Endodermal cell (in vitro differentiated cells): ENCODE measurements at regions not wholly inside any gene's neighbourhood (a gene's known extent, or its start where the extent isn't known, plus 50 kb on each side); places are given as distances from the start of the nearest gene placed in this dataset.

Experiments
- DNase-seq: peaks from one replicate; pipeline ENCODE4 v3.0.0-alpha.2; 2017
- H3K27ac ChIP-seq: 2 replicates; pipeline ENCODE4 v1.5.1; 2013; ENCODE audit warnings: mild to moderate bottlenecking, low read depth, low read length, moderate library complexity
- H3K27me3 ChIP-seq: 2 replicates; pipeline ENCODE4 v1.6.1; 2013; ENCODE audit warnings: mild to moderate bottlenecking, low read length, moderate library complexity; ENCODE audit not compliant: insufficient read depth, control insufficient read depth, poor library complexity, severe bottlenecking
- H3K36me3 ChIP-seq: 2 replicates; pipeline ENCODE4 v1.7.0; 2013; ENCODE audit warnings: mild to moderate bottlenecking, low read length, moderate library complexity; ENCODE audit not compliant: control insufficient read depth, insufficient read depth
- H3K4me1 ChIP-seq: one replicate; pipeline ENCODE4 v1.7.0; 2013; ENCODE audit warnings: low read length; ENCODE audit not compliant: control insufficient read depth, insufficient read depth
- H3K4me3 ChIP-seq: 2 replicates; pipeline ENCODE4 v1.5.1; 2013; ENCODE audit warnings: mild to moderate bottlenecking, low read length, moderate library complexity
- H3K9ac ChIP-seq: 2 replicates; pipeline ENCODE4 v1.6.1; 2013; ENCODE audit warnings: mild to moderate bottlenecking, low read length, moderate library complexity; ENCODE audit not compliant: poor library complexity, severe bottlenecking; ENCODE audit errors: extremely low read depth
- H3K9me3 ChIP-seq: 2 replicates; pipeline ENCODE4 v1.6.1; 2013; ENCODE audit warnings: mild to moderate bottlenecking, low read length, moderate library complexity; ENCODE audit not compliant: control insufficient read depth
- H3K27ac Mint-ChIP-seq: 2 replicates; pipeline ENCODE4 v1.8.0; 2020; ENCODE audit warnings: mixed read lengths
- H3K27me3 Mint-ChIP-seq: 2 replicates; pipeline ENCODE4 v1.8.0; 2021; ENCODE audit warnings: mild to moderate bottlenecking, mixed read lengths; ENCODE audit not compliant: insufficient read depth
- H3K36me3 Mint-ChIP-seq: 2 replicates; pipeline ENCODE4 v1.8.0; 2020; ENCODE audit warnings: low read depth, mixed read lengths
- H3K4me1 Mint-ChIP-seq: 2 replicates; pipeline ENCODE4 v1.8.0; 2020; ENCODE audit warnings: mixed read lengths
- H3K4me3 Mint-ChIP-seq: 2 replicates; pipeline ENCODE4 v1.8.0; 2020; ENCODE audit warnings: mild to moderate bottlenecking, moderate library complexity, mixed read lengths
- H3K9me3 Mint-ChIP-seq: 2 replicates; pipeline ENCODE4 v1.8.0; 2020; ENCODE audit warnings: mild to moderate bottlenecking, mixed read lengths
- WGBS, 2 experiments: methylation state at CpG; one replicate each; pipeline versions ENCODE4 v1.1.5 to v1.1.7; 2013; ENCODE audit warnings: missing lambda C conversion rate in 2 of 2, mixed read lengths in 1 of 2; ENCODE audit not compliant: insufficient coverage in 1 of 2, insufficient read length in 1 of 2; 5-methylcytosine and 5-hydroxymethylcytosine counted together
- TF ChIP-seq, protein P1 (sequence below): fragments of 200-600 bp; sonication (generic); conservative IDR thresholded peaks from 2 replicates; pipeline ENCODE4 v1.5.0; 2021; ENCODE audit warnings: antibody characterized with exemption, mild to moderate bottlenecking

DNA sequence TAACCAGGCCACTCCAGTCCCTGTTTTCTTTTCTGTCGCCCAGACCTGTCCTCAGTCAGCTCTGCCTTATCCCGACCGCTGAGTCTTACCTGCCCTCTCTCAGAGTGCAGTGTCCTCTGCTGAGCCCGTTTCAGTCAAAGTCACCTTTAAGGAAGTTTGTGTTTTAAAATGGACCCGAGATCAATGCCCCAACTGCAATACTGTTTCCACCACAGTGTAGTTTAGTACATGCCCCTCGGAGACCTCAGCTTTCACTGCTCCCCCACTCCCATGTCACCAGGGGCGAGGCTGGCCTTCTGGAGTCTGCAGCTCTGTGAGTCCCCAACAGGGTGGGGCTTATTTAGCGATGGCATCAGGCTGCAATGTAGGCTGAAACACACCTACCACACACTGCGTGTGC lies 248.4 kb upstream of the TSHZ3 start:
- Histone ChIP-seq H3K27ac (no peak overlapping the region), H3K27me3 (no peaks in the 10 kb centered on the region), H3K9ac (no peak overlapping the region), H3K9me3 (no peaks in the 10 kb centered on the region), H3K36me3 (no peaks in the 10 kb centered on the region), H3K4me3 (no peak overlapping the region), H3K4me1 (no peaks in the 10 kb centered on the region)
- Mint-ChIP-seq H3K27me3 (peaks cover under 1% of the 10 kb centered on the region), H3K4me3 (no peak overlapping the region), H3K9me3 (no peaks in the 10 kb centered on the region), H3K27ac (no peak overlapping the region), H3K36me3 (no peaks in the 10 kb centered on the region), H3K4me1 (no peaks in the 10 kb centered on the region)
- DNase-seq, result peak; percentile 16
- TF ChIP-seq, protein P1, sequence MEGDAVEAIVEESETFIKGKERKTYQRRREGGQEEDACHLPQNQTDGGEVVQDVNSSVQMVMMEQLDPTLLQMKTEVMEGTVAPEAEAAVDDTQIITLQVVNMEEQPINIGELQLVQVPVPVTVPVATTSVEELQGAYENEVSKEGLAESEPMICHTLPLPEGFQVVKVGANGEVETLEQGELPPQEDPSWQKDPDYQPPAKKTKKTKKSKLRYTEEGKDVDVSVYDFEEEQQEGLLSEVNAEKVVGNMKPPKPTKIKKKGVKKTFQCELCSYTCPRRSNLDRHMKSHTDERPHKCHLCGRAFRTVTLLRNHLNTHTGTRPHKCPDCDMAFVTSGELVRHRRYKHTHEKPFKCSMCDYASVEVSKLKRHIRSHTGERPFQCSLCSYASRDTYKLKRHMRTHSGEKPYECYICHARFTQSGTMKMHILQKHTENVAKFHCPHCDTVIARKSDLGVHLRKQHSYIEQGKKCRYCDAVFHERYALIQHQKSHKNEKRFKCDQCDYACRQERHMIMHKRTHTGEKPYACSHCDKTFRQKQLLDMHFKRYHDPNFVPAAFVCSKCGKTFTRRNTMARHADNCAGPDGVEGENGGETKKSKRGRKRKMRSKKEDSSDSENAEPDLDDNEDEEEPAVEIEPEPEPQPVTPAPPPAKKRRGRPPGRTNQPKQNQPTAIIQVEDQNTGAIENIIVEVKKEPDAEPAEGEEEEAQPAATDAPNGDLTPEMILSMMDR, result no peak
- WGBS, 2 experiments, result 89 to 90% methylated on average over 3 to 9 of the region's 9 CpGs

DNA sequence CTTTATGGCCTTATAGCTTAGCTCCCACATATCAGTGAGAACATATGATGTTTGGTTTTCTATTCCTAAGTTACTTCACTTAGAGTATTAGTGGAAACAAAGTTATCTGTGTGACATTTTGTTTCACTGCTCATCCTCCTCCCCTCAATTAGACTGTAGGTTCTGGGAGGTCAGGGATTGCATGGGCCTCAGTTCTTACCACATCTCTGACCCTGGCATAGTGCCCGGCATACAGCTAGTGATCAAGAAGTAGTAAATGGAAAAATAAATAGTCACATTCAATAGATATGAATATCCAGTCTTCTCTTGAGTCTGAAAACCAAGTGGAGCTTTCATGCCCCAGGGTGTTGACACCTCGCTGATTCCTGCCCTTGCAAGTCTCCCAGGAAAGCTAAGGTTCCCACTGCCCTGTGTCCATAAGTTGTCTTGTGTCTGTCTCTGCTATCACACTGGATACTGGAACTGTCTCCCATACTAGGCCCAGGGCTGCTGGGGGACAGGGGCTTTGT lies 249.5 kb upstream of the TSHZ3 start:
- Histone ChIP-seq H3K36me3 (no peaks in the 10 kb centered on the region), H3K27ac (no peak overlapping the region), H3K4me1 (no peaks in the 10 kb centered on the region), H3K4me3 (no peak overlapping the region), H3K9me3 (no peaks in the 10 kb centered on the region), H3K9ac (no peak overlapping the region), H3K27me3 (no peaks in the 10 kb centered on the region)
- 82 to 90% methylated on average over 1 of the region's 2 CpGs for WGBS, 2 experiments
- Mint-ChIP-seq H3K9me3 (no peaks in the 10 kb centered on the region), H3K36me3 (no peaks in the 10 kb centered on the region), H3K4me3 (no peak overlapping the region), H3K4me1 (no peaks in the 10 kb centered on the region), H3K27ac (no peak overlapping the region), H3K27me3 (no peaks in the 10 kb centered on the region)
- TF ChIP-seq, protein P1, result no peak
- peak; percentile 8 for DNase-seq

DNA sequence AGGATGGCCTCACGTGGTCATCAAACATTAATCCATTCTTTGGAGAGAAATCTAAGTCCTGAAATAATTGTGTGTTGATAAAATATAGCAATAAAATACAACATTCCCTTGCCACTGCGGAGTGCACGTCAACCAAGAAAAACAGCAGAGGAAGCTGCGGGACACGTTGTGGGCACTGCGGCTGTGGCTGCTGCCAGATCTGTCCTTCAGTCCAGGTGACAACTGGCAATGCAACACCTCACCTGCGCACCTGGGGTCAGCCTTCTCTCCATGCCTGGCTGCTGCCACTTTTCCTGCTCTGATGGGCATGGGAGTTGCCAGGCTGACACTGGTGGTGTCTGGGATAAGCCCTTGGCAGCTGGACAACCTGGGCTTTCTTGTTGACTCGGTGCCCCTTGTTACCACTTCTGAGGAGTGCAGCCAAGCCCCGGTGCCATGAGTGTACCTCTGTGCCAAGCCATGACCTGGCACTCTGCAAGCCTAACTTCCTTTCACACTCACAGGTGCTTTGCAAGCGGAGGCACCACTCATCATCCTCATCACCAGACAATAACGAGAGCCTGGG lies 251.6 kb upstream of the TSHZ3 start:
- TF ChIP-seq, protein P1, result no peak
- no peaks in the 10 kb centered on the region for H3K27me3 Mint-ChIP-seq
- Histone ChIP-seq H3K4me1 (no peaks in the 10 kb centered on the region), H3K27me3 (no peaks in the 10 kb centered on the region), H3K36me3 (no peaks in the 10 kb centered on the region), H3K4me3 (no peak overlapping the region), H3K27ac (no peak overlapping the region), H3K9me3 (no peaks in the 10 kb centered on the region), H3K9ac (no peak overlapping the region)
- no peak overlapping the region for H3K4me3 Mint-ChIP-seq
- H3K36me3 Mint-ChIP-seq, result no peaks in the 10 kb centered on the region
- no peaks in the 10 kb centered on the region for H3K9me3 Mint-ChIP-seq
- H3K4me1 Mint-ChIP-seq, result no peaks in the 10 kb centered on the region
- peak; percentile 26 for DNase-seq
- 94 to 97% methylated on average over 4 to 11 of the region's 11 CpGs for WGBS, 2 experiments
- no peak overlapping the region for H3K27ac Mint-ChIP-seq
